NOMO-1 treated with dmso at 0.1 percent for 144 hours (cell line): ENCODE measurements at regions not wholly inside any gene's neighbourhood (a gene's known extent, or its start where the extent isn't known, plus 50 kb on each side); places are given as distances from the start of the nearest gene placed in this dataset.
A peak's percentile ranks its signal among the peaks of the same experiment; 100 is the strongest.

Experiments used
- DNase-seq: peaks from one replicate; lab custom pipeline; 2025; ENCODE audit not compliant: unreplicated experiment; lab: John Stamatoyannopoulos, UW

GRCh38 chr9:91066042-91066415 is 264.4 kb downstream of the SYK start:
- no peak for DNase-seq

DNA sequence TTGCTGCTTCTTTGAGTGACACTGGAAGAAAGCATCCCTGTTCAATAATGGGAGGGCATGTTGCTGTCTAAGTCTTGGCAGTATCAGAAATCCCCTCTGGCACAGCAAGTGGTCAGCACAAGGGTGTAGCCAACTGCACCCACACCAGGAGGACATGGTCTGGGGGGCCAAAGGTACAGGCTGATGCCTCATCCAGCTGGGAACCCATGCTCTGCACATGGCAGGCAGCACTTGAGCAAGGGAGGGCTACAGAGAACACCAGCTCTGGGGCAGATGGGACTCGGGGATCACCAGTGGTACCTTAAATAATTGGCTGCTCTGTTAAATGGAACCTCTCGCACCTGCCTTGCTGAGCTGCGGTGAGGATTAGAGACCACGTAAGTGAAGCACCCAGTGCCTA is 265.2 kb downstream of the SYK start:
- no peak for DNase-seq

DNA sequence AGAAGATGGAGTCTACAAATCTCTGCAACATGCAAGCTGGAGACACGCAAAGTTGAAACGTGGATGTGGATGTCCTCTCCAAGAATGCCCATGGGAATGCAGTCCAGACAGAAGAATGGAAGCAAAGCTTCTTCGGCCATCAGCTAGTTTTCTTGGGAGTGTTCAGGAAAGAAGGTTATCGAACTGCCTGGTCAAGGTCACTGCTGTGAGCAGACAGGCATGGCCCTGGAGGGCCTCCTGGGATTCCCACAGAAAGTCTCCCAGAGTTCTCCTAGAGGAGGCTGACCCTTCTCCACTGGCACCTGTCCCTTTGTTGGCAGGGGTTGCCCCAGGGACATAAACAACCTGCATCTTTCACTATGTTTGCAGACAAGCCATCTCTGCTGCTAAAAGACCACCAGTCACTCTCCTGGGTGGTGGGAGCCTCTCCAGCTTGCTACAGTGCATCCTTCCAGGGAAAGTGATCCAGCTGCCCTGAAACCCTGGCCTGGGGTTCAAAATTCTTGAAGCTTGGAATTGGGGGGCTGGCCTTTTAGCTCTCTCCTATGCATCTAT is 265.8 kb downstream of the SYK start:
- DNase-seq: no peak

GRCh38 chr9:91071184-91071990 is 269.8 kb downstream of the SYK start:
- DNase-seq: no peak

- DNase-seq: no peak
Measured at GRCh38 chr9:91073049-91073810, 271.6 kb downstream of the SYK start.

DNA sequence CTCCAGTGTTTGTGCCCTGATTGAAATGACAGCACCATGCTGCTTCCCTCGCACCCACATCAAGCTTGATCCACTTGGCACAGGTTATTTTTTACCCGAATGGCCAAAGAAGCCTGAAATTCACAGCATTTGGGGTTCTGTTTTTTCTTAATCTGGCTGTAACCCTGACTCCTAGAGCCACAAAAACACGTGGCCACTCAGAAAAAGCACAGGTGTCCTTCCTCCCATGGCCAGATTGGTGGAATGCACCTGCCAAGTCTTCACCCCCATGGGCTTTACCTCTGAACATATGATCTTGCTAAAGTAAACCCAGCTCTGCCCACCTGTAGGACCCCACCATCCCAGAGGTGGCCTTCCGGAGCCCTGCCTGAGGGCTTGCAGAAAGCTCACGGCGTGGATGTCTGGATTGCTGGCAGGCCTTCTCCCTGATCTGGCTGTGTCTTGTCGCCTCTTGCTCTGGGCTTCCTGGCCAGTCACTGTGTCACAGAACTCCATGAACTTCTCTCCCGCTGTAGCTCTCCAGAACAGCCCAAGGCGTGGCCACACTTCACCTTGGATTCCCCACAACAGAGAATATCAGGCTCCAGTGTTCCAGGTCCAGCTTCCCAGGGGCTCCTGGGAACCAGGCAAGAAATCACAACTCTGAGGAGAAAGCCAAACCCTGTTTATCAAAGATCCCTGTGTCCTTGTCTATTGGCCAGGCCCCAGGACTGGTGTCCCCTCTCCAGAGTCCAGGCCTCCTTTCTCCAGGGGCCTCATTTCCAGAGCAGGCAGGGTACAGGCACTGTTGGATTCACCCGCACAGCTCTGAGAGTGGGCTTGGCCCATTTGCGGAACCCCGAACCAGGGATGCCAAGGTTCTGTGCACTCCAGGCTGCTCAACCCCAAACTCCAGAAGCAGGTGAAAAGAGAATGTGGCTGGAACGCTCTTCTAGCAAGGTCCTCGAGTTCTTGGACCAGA is 272.5 kb downstream of the SYK start:
- no peak for DNase-seq

GRCh38 chr9:91074866-91075265 is 273.2 kb downstream of the SYK start:
- no peak for DNase-seq

DNA sequence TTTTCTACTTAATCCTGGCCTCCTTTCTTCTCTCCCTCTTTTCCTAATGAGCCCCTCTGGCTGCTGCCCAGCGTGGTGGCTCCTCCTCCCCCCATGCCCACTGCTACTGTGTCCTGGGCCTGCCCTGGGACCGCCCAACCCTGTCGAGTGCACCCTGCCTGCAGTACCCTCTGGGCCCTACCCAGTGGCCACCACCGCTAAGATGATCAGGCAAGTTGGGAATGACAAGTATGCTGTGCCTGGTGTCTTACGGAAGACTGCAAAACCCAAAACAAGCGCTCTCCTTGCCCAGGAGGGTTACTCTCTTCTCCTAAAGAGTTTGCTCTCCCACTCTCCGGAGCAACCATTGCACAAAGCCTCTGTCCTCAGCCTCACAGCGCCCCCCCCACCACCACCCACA is 273.7 kb downstream of the SYK start:
- DNase-seq: no peak

DNA sequence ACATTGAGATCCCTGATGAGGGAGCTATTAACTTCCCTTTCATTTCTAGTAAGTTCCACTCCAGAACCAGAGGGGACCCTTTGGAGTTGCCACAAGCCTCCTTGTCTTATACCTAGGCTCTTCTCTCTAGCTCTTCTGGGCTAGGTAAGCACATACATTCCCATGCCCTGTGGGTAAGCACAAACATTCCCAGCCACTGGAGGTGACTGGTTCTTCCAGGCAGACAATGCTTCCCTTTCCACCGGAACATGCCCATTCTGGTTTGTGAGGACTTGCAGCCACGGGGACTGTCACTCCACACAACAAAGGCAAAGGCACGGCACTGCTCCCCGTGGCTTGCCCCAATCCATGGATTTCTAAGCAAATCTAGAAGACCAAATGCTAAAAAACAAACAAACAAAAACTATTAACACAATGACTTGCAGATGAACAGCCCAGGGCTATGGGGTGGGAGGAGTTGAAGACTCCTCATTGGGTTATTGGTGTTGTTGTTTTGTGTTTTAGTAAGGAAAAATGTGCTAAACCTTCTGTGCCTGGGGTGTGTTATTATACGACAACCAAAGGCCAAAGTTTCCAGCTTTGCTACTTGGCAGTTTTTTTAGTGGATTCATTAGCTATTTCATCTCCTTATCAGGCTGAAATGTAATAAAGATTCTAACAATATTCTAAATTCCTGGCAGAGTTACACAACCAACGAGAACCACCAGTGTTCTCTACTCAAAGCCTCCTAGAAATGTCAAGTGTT is 276.2 kb downstream of the SYK start:
- DNase-seq: no peak

DNA sequence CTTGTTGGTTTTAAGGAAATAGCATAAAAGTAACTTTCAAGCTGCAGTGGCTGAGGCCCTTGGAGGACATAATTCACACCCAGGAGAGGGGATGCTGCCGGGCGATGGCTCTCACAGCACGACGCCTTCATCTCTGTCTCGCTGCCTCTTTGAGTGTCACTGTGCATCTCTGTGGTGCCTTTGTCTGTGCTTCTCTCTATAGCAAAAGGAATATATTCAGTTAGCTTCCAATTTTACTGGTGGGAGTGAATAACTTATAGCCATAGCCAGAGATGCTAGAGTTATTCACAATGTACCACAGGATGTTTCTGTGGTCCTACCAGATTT is 276.7 kb downstream of the SYK start:
- DNase-seq: no peak

- DNase-seq: no peak
Measured at GRCh38 chr9:91082731-91083130, 279.0 kb downstream of the AUH start.

- DNase-seq: no peak
Measured at GRCh38 chr9:91084896-91085516, 276.7 kb downstream of the AUH start.

DNA sequence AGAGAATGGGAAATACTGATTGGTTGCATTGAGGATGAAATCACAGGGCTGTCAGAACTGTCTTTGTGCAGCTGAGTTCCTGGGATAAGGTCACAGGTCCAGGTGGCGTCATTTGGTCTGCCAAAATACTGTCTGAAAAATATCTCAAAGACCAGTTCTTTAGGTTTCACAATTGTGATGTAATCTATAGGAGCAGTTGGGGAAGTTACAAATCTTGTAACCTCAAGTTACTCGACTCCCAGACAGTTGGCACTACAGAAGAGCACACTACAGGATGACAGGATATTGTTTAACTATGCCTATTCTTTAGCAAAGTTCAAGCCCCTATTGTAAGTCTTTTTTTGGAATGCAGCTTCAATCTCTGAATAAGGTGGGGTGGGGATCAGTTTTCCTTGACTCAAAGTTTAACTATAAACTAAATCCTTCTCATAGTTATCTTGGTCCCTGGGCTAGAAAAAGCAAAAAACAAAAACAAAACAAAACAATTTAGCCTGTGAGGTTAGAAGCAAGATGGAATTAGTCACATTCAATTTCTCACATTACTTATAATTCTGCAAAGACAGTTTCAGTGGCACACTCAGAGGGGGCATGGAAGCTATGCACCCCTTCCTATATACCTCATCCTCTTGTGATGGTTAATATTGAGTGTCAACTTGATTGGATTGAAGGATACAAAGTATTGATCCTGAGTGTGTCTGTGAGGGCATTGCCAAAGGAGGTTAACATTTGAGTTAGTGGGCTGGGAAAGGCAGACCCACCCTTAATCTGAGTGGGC is 276.0 kb downstream of the AUH start:
- DNase-seq: peak; percentile 33

DNA sequence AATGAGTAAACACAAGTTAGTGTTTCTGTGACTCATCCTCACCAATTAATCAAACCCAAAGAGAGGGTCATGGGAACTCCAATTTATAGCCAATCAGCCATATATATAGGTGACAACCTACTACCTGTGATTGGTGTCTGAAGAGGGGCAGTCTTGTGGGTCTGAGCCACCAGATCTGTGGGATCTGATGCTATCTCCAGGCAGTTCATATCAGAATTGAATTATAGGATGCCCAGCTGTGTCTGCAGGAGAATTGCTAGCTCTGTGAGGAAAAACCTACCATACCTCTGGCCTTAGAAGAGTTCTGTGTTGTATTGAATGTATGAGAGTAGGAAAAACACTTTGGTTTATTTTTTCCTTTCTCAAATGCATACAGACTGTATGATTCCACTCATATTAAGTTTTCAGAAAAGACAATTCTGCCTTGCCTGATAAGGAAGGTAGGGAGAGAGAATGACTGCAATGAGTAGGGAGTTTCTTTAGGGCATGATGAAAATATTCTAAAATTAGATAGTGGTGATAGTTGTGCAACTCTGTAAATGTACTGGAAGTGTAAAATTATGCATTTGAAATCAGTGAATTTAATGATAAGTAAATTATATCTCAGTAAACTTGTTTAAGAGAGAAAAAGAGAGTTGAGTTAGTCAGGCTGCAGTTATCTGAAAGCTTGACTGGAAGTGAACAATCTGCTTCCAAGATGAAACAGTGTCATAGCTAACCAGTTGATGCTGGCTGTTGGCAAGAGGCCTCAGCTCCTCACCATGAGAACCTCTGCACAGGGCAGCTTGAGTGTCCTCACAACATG is 274.9 kb downstream of the AUH start:
- DNase-seq: no peak

- no peak for DNase-seq
Measured at GRCh38 chr9:91087462-91087759, 274.3 kb downstream of the AUH start.

GRCh38 chr9:91089405-91090129 is 272.2 kb downstream of the AUH start:
- DNase-seq: no peak

- no peak for DNase-seq
Measured at GRCh38 chr9:91090130-91090410, 271.6 kb downstream of the AUH start.

DNA sequence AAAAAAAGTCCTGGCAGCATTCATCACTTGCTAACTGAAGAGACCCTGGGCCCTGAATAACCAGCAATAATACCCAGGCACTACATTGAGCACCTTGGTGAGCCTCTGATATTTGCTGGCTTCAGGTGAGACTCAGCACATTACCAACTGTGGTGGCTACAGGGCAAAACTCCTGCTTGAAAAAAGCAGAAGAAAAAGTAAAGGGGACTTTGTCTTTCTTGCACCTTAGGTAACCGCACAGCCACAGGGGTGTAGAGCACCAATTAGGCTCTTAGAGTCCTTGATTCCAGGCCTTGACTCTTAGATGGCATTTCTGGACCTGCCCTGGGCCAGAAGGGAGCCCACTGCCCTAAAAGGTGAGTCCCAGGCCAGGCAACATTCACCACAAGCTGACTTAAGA is 269.5 kb downstream of the AUH start:
- no peak for DNase-seq
